PC-3 (cell line): ENCODE measurements at regions not wholly inside any gene's neighbourhood (a gene's known extent, or its start where the extent isn't known, plus 50 kb on each side); places are given as distances from the start of the nearest gene placed in this dataset.

Experiments used
- ATAC-seq: fragments of 200-7000 bp; cut with Tn5 transposase; 2 replicates; pipeline ENCODE4 v1.9.1; 2020; ENCODE audit warnings: mild to moderate bottlenecking, moderate library complexity
- BruUV-seq: library from RNA; stranded (reverse); fragments of 400-500 nt; replicated peaks from 2 replicates; lab custom pipeline; 2021; lab: Mats Ljungman, UMichigan
- CTCF ChIA-PET: fragments of 300-600 bp; sonication (Branson Sonifier 250); formaldehyde crosslinking; loops from one replicate; lab custom pipeline; 2022; ENCODE audit warnings: antibody characterized with exemption; lab: Charles Lee
- POLR2A ChIA-PET: fragments of 300-600 bp; sonication (Branson Sonifier 250); formaldehyde crosslinking; loops from one replicate; lab custom pipeline; 2022; ENCODE audit warnings: antibody characterized with exemption; ENCODE audit not compliant: unreplicated experiment; lab: Charles Lee
- DNase-seq: peaks from one replicate; pipeline ENCODE4 v3.0.0-alpha.2; 2015
- H2AFZ ChIP-seq: fragments of 300-600 bp; sonication (generic); 2 replicates; pipeline ENCODE4 v1.6.0; 2016; ENCODE audit warnings: antibody characterized with exemption, low read length
- H3F3A ChIP-seq: fragments of 300-600 bp; sonication (generic); one replicate; pipeline ENCODE4 v1.6.0; 2017; ENCODE audit warnings: antibody characterized with exemption, low read length, control low read depth, mild to moderate bottlenecking; ENCODE audit not compliant: unreplicated experiment
- H3K27ac ChIP-seq: fragments of 300-600 bp; sonication (generic); 2 replicates; pipeline ENCODE4 v1.5.1; 2016; ENCODE audit warnings: mild to moderate bottlenecking, low read length
- H3K27me3 ChIP-seq: fragments of 300-600 bp; sonication (generic); 2 replicates; pipeline ENCODE4 v1.6.1; 2016; ENCODE audit warnings: low read length, mixed read lengths
- H3K36me3 ChIP-seq: fragments of 300-600 bp; sonication (generic); 2 replicates; pipeline ENCODE4 v1.6.1; 2016; ENCODE audit warnings: low read depth, mixed run types, low read length, mixed read lengths
- H3K4me1 ChIP-seq: fragments of 300-600 bp; sonication (generic); 2 replicates; pipeline ENCODE4 v1.5.1; 2016; ENCODE audit warnings: low read length; ENCODE audit not compliant: insufficient read depth
- H3K4me2 ChIP-seq: fragments of 300-600 bp; sonication (generic); 2 replicates; pipeline ENCODE4 v1.6.0; 2016; ENCODE audit warnings: low read length
- H3K4me3 ChIP-seq: fragments of 300-600 bp; sonication (generic); 2 replicates; pipeline ENCODE4 v1.5.1; 2016; ENCODE audit warnings: mild to moderate bottlenecking, low read length, mixed read lengths
- H3K79me2 ChIP-seq: fragments of 300-600 bp; sonication (generic); 2 replicates; pipeline ENCODE4 v1.6.1; 2017; ENCODE audit warnings: low read length, mixed read lengths
- H3K9ac ChIP-seq: fragments of 300-600 bp; sonication (generic); 2 replicates; pipeline ENCODE4 v1.6.0; 2016; ENCODE audit warnings: mild to moderate bottlenecking, low read length
- H3K9me2 ChIP-seq: fragments of 300-600 bp; sonication (generic); replicated peaks from 2 replicates; pipeline ENCODE4 v1.6.1; 2016; ENCODE audit warnings: mixed run types, low read length, mixed read lengths
- H3K9me3 ChIP-seq: fragments of 300-600 bp; sonication (generic); 2 replicates; pipeline ENCODE4 v1.6.1; 2016; ENCODE audit warnings: low read length, mixed read lengths
- H4K20me1 ChIP-seq: fragments of 300-600 bp; sonication (generic); 2 replicates; pipeline ENCODE4 v1.6.1; 2016; ENCODE audit warnings: low read length, mixed read lengths
- EZH2 ChIP-seq: fragments of 300-600 bp; sonication (generic); IDR thresholded peaks from one replicate; pipeline ENCODE4 v1.6.1; 2017; ENCODE audit warnings: antibody characterized with exemption, mild to moderate bottlenecking, low read length; ENCODE audit not compliant: unreplicated experiment
- EZH2phosphoT487 ChIP-seq: fragments of 300-600 bp; sonication (generic); IDR thresholded peaks from 2 replicates; pipeline ENCODE4 v1.6.1; 2018; ENCODE audit warnings: mild to moderate bottlenecking, antibody characterized with exemption, low read length, borderline replicate concordance
- intact Hi-C: fragments of 100-400 bp; cut with micrococcal nuclease; formaldehyde crosslinking; loops from 2 replicates; pipeline ENCODE4 v1.9.0; 2023
- TF ChIP-seq, protein P1 (sequence below): fragments of 300-600 bp; sonication (generic); conservative IDR thresholded peaks from 2 replicates; pipeline ENCODE4 v1.5.1; 2017; ENCODE audit warnings: antibody characterized with exemption, low read depth, mild to moderate bottlenecking, low read length

DNA sequence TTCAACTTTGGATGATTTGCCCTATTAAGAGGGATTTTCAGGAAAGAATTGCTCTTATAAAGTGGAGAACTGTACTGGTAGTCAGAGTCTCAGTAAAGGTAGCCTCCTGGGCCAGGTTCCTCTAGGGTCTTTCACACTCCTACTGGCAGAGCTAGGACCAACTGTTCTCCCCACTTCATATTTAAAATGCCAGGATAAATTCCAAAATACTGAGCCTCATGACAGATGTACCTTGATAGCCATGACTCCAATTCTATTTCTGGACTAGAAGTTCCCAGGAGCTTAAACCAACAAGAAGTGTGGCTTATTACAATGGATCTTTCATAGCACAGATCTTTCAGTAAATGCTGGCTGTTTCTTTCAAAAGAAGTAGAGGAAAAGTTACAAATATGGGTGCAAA is 126.5 kb downstream of the C12orf75 start:
- POLR2A ChIA-PET: no interaction called here
- ATAC-seq: no peak
- no peak overlapping the region for H3K4me2 ChIP-seq

DNA sequence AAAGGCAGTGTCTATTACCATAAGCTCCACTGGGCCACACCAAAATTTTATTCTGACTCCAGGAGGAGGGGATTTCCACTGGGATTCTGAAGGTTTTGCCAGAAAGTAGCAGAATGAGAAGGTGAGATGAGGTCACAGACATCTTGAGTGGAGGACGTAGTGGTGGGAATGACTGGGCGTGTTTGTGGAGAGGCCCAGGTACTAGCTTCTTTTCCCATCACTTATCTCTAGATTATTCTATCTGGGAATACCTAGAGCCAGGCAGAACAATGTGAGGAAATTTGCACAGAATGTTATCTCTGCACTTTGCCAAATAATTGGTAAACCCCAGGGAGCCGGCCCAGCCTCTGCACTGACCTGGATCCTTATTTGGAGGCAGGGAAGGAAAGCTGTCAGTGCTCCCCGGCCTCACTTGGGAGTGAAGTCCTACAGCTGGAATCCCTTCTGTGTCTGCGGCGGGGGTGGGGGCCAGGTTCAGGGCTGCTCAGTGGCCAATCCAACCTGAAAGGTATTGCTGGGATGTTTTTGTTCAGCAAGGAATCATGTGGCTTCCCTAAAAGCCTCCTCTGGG is 129.4 kb downstream of the C12orf75 start:
- intact Hi-C loops: loop anchor here (5.0 to 10.0 kb wide), 2 partner anchors 102 to 245 kb away; no protein-coding TSS in a partner anchor
- DNase-seq (no peak), ATAC-seq (no peak)
- no peak for TF ChIP-seq EZH2
- no peak for TF ChIP-seq EZH2phosphoT487
- TF ChIP-seq, protein P1, sequence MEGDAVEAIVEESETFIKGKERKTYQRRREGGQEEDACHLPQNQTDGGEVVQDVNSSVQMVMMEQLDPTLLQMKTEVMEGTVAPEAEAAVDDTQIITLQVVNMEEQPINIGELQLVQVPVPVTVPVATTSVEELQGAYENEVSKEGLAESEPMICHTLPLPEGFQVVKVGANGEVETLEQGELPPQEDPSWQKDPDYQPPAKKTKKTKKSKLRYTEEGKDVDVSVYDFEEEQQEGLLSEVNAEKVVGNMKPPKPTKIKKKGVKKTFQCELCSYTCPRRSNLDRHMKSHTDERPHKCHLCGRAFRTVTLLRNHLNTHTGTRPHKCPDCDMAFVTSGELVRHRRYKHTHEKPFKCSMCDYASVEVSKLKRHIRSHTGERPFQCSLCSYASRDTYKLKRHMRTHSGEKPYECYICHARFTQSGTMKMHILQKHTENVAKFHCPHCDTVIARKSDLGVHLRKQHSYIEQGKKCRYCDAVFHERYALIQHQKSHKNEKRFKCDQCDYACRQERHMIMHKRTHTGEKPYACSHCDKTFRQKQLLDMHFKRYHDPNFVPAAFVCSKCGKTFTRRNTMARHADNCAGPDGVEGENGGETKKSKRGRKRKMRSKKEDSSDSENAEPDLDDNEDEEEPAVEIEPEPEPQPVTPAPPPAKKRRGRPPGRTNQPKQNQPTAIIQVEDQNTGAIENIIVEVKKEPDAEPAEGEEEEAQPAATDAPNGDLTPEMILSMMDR: no peak
- no peaks in the 10 kb centered on the region for H3K9me2 ChIP-seq
- H3K4me1 ChIP-seq: peaks cover 13% of the 10 kb centered on the region
- POLR2A ChIA-PET: no interaction called here
- no TSS peak for BruUV-seq
- no peak overlapping the region for H3K9ac ChIP-seq
- H2AFZ ChIP-seq: no peak overlapping the region
- no peaks in the 10 kb centered on the region for H3K9me3 ChIP-seq
- H3K79me2 ChIP-seq: no peaks in the 10 kb centered on the region
- H3K27me3 ChIP-seq: no peaks in the 10 kb centered on the region
- no peaks in the 10 kb centered on the region for H3F3A ChIP-seq
- no peak overlapping the region for H3K27ac ChIP-seq
- H3K4me2 ChIP-seq: no peak overlapping the region
- CTCF ChIA-PET: no interaction called here
- H3K4me3 ChIP-seq: no peak overlapping the region
- H4K20me1 ChIP-seq: no peaks in the 10 kb centered on the region
- H3K36me3 ChIP-seq: no peaks in the 10 kb centered on the region

More for the DNA sequence above, 126.5 kb downstream of the C12orf75 start:
- no peak for DNase-seq
- H3K36me3 ChIP-seq: no peaks in the 10 kb centered on the region
- CTCF ChIA-PET: no interaction called here
- no peak overlapping the region for H3K27ac ChIP-seq
- TF ChIP-seq EZH2phosphoT487: no peak
- TF ChIP-seq, protein P1: no peak
- TF ChIP-seq EZH2: no peak
- no peaks in the 10 kb centered on the region for H3K27me3 ChIP-seq
- H2AFZ ChIP-seq: no peak overlapping the region
- no TSS peak for BruUV-seq
- no peaks in the 10 kb centered on the region for H4K20me1 ChIP-seq
- H3K9me2 ChIP-seq: no peaks in the 10 kb centered on the region
- no peaks in the 10 kb centered on the region for H3K9me3 ChIP-seq
- no peak overlapping the region for H3K4me3 ChIP-seq
- H3F3A ChIP-seq: no peaks in the 10 kb centered on the region
- no peak overlapping the region for H3K9ac ChIP-seq
- intact Hi-C loops: loop anchor here (5.0 to 10.0 kb wide), 2 partner anchors 105 to 248 kb away; no protein-coding TSS in a partner anchor
- peaks cover 19% of the 10 kb centered on the region for H3K4me1 ChIP-seq
- no peaks in the 10 kb centered on the region for H3K79me2 ChIP-seq

- H3K27me3 ChIP-seq: no peaks in the 10 kb centered on the region
- ATAC-seq (no peak), DNase-seq (no peak)
- H3K36me3 ChIP-seq: no peaks in the 10 kb centered on the region
- no peaks in the 10 kb centered on the region for H3K9me3 ChIP-seq
- no peak overlapping the region for H3K4me3 ChIP-seq
- H3K79me2 ChIP-seq: no peaks in the 10 kb centered on the region
- H3K9ac ChIP-seq: no peak overlapping the region
- no peak overlapping the region for H3K27ac ChIP-seq
- no peak overlapping the region for H2AFZ ChIP-seq
- peaks cover 8% of the 10 kb centered on the region; the same call in 1 of the 2 replicates for H3K4me1 ChIP-seq
- no peaks in the 10 kb centered on the region for H3F3A ChIP-seq
- intact Hi-C loops: no loop called here
- ChIA-PET CTCF (interaction anchor here (0.5 kb wide), 1 partner anchor 753 kb away, joined by 4 read pairs; no protein-coding TSS in a partner anchor), POLR2A (interaction anchor here (0.6 kb wide), 1 partner anchor 43 kb away, joined by 3 read pairs; no protein-coding TSS in a partner anchor)
- no peaks in the 10 kb centered on the region for H4K20me1 ChIP-seq
- no peaks in the 10 kb centered on the region for H3K9me2 ChIP-seq
- no TSS peak for BruUV-seq
- TF ChIP-seq EZH2phosphoT487 (no peak), EZH2 (no peak)
- TF ChIP-seq, protein P1: no peak
- H3K4me2 ChIP-seq: no peak overlapping the region
These were observed 130.9 kb downstream of the C12orf75 start for GRCh38 chr12:105461271-105461943.
